A549 (cell line): ENCODE measurements at regions not wholly inside any gene's neighbourhood (a gene's known extent, or its start where the extent isn't known, plus 50 kb on each side); places are given as distances from the start of the nearest gene placed in this dataset.
"Not testable (repeated sequence)": the region's sequence is repeated elsewhere in the genome, so short reads cannot be mapped to it uniquely, and the experiment has no call there.

Source experiments
- ATAC-seq, 2 experiments: fragments of 200-7000 bp in 1 of 2; fragments of >200 bp in 1 of 2; cut with Nextera tagmentation in 1 of 2; cut with Tn5 transposase in 1 of 2; 3 replicates each; pipeline versions ENCODE4 v1.8.0 to v1.9.1; 2018 to 2020; ENCODE audit warnings: mild to moderate bottlenecking in 1 of 2, moderate library complexity in 1 of 2
- CTCF ChIA-PET: fragments of 300-600 bp; sonication (Branson Sonifier 250); formaldehyde crosslinking; extraction: SDS; loops from one replicate; lab custom pipeline; 2021; ENCODE audit warnings: antibody characterized with exemption, inconsistent platforms; lab: Yijun Ruan, JAX
- POLR2A ChIA-PET: fragments of 350-600 bp; formaldehyde crosslinking; extraction: SDS; loops from one replicate; lab custom pipeline; 2021; ENCODE audit warnings: antibody characterized with exemption, inconsistent platforms; lab: Yijun Ruan, JAX
- DNase-seq, 2 experiments: peaks; one replicate each; pipeline versions ENCODE4 v3.0.0 to v3.0.0-alpha.2; 2011 to 2016; ENCODE audit warnings: low read depth in 1 of 2, low spot score in 1 of 2
- FAIRE-seq: peaks from 2 replicates; lab custom pipeline; 2011; peaks lifted over from hg19 to GRCh38; lab: Jason Lieb, UNC
- H3K27ac ChIP-seq, 2 experiments: fragments of >200 bp; sonication (Bioruptor Twin); formaldehyde crosslinking; 3 replicates each; pipeline ENCODE4 v1.5.1; 2016 to 2017
- H3K4me1 ChIP-seq: fragments of >200 bp; sonication (Bioruptor Twin); formaldehyde crosslinking; 3 replicates; pipeline ENCODE4 v1.6.1; 2016
- H3K4me2 ChIP-seq: fragments of >200 bp; sonication (Bioruptor Twin); formaldehyde crosslinking; 3 replicates; pipeline ENCODE4 v1.6.1; 2016
- H3K4me3 ChIP-seq: fragments of >200 bp; sonication (Bioruptor Twin); formaldehyde crosslinking; 3 replicates; pipeline ENCODE4 v1.5.1; 2016
- H3K9me3 ChIP-seq: fragments of >200 bp; sonication (Bioruptor Twin); formaldehyde crosslinking; 3 replicates; pipeline ENCODE4 v1.6.1; 2016
- BCL3 ChIP-seq: fragments of >200 bp; sonication (Bioruptor Twin); formaldehyde crosslinking; IDR thresholded peaks from 3 replicates; pipeline ENCODE4 v1.6.1; 2016
- CBX2 ChIP-seq: fragments of 200-600 bp; sonication (generic); IDR thresholded peaks from 2 replicates; pipeline ENCODE4 v1.6.1; 2016; ENCODE audit warnings: low read depth, mild to moderate bottlenecking, borderline replicate concordance
- CEBPB ChIP-seq, 2 experiments: fragments of >200 bp in 1 of 2; sonication (Bioruptor Twin) in 1 of 2; formaldehyde crosslinking in 1 of 2; IDR thresholded peaks; 2 replicates each; pipeline ENCODE4 v1.6.1; 2012 to 2016
- CHD2 ChIP-seq: fragments of 150-350 bp; IDR thresholded peaks from 2 replicates; pipeline ENCODE4 v1.6.1; 2014; ENCODE audit warnings: low read length; ENCODE audit not compliant: partially characterized antibody
- E2F6 ChIP-seq: IDR thresholded peaks from 2 replicates; pipeline ENCODE4 v1.6.1; 2012; ENCODE audit warnings: low read depth, borderline replicate concordance
- EHMT2 ChIP-seq: fragments of 200-600 bp; sonication (generic); IDR thresholded peaks from 2 replicates; pipeline ENCODE4 v1.6.1; 2016; ENCODE audit warnings: antibody characterized with exemption, low read depth, mild to moderate bottlenecking, moderate library complexity
- ESRRA ChIP-seq: fragments of 150-350 bp; IDR thresholded peaks from 2 replicates; pipeline ENCODE4 v1.6.1; 2014; ENCODE audit warnings: mild to moderate bottlenecking, low read length, borderline replicate concordance
- FOXS1 ChIP-seq: fragments of 250-450 bp; sonication (Bioruptor Pico); IDR thresholded peaks from 2 replicates; pipeline ENCODE4 v1.5.0; 2020; ENCODE audit warnings: mild to moderate bottlenecking, moderate library complexity
- GATA3 ChIP-seq: IDR thresholded peaks from 2 replicates; pipeline ENCODE4 v1.6.1; 2012; ENCODE audit warnings: borderline replicate concordance
- HOXB13 ChIP-seq: fragments of 250-450 bp; sonication (Bioruptor Pico); IDR thresholded peaks from 2 replicates; pipeline ENCODE4 v1.5.0; 2020; ENCODE audit warnings: low read depth, mild to moderate bottlenecking, moderate library complexity
- HOXB5 ChIP-seq: fragments of 250-450 bp; sonication (Bioruptor Pico); IDR thresholded peaks from 2 replicates; pipeline ENCODE4 v1.5.0; 2020; ENCODE audit warnings: mild to moderate bottlenecking, moderate library complexity
- MAFK ChIP-seq: fragments of 450-650 bp; IDR thresholded peaks from 2 replicates; pipeline ENCODE4 v1.6.1; 2014; ENCODE audit not compliant: partially characterized antibody
- NPAS2 ChIP-seq: fragments of 250-450 bp; sonication (Bioruptor Pico); IDR thresholded peaks from 2 replicates; pipeline ENCODE4 v1.8.0; 2022; ENCODE audit warnings: mild to moderate bottlenecking, moderate library complexity, borderline replicate concordance
- NR3C1 ChIP-seq: fragments of >200 bp; sonication (Bioruptor Twin); formaldehyde crosslinking; IDR thresholded peaks from 3 replicates; pipeline ENCODE4 v1.6.1; 2017
- PBX3 ChIP-seq: IDR thresholded peaks from 2 replicates; pipeline ENCODE4 v1.6.1; 2012
- POLR2AphosphoS2 ChIP-seq: conservative IDR thresholded peaks from 2 replicates; pipeline ENCODE4 v1.6.1; 2012; ENCODE audit warnings: low read length, improper control_type of control experiment, inconsistent platforms
- RAD21 ChIP-seq, 2 experiments: fragments of >200 bp in 1 of 2; sonication (Bioruptor Twin) in 1 of 2; formaldehyde crosslinking in 1 of 2; IDR thresholded peaks in 1 of 2; conservative IDR thresholded peaks in 1 of 2; 2 replicates in 1 of 2; 3 replicates in 1 of 2; pipeline ENCODE4 v1.6.1; 2012 to 2018; ENCODE audit warnings: inconsistent platforms in 1 of 2
- TFCP2L1 ChIP-seq: fragments of 250-450 bp; sonication (Bioruptor Pico); IDR thresholded peaks from 2 replicates; pipeline ENCODE4 v1.5.0; 2021; ENCODE audit warnings: mild to moderate bottlenecking
- ZC3H11A ChIP-seq: fragments of 450-650 bp; IDR thresholded peaks from 2 replicates; pipeline ENCODE4 v1.6.1; 2014; ENCODE audit warnings: antibody characterized with exemption, mild to moderate bottlenecking
- ZFP36 ChIP-seq: fragments of 450-650 bp; IDR thresholded peaks from 2 replicates; pipeline ENCODE4 v1.6.1; 2014; ENCODE audit warnings: borderline replicate concordance; ENCODE audit not compliant: partially characterized antibody
- ZNF302 ChIP-seq: fragments of 250-450 bp; sonication (Bioruptor Pico); IDR thresholded peaks from 2 replicates; pipeline ENCODE4 v1.9.0; 2021; ENCODE audit warnings: inconsistent platforms, mild to moderate bottlenecking, moderate library complexity
- WGBS: methylation state at CpG from one replicate; pipeline ENCODE4 v1.1.6; 2017; ENCODE audit errors: missing lambda C conversion rate; 5-methylcytosine and 5-hydroxymethylcytosine counted together
- TF ChIP-seq, protein P1 (sequence below): fragments of 200-600 bp; sonication (generic); IDR thresholded peaks from 2 replicates; pipeline ENCODE4 v1.6.1; 2016; ENCODE audit warnings: antibody characterized with exemption, mild to moderate bottlenecking, moderate library complexity

DNA sequence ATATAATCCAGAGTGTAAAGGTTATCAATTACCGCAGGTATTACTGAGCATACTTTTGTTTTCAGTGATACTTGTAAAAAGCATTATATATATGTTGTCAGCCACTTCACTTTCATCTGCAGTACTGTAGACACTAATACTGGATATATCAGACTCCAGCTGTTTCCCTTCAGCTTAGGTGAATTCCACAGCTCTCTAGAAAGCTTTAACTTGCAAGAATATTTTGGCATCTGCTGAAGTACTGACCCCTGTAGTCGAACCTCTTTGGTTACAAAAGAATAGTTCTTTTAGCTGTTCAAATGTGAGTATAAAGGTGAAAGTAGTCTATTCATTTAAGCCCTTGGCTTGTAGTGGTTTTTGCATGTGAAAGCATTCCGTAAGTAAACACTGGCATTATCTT lies 1222.7 kb upstream of the TENM3 start:
- no peak for ATAC-seq
- ChIA-PET CTCF (no interaction called here), POLR2A (no interaction called here)
- Histone ChIP-seq H3K4me3 (no peak overlapping the region), H3K9me3 (no peaks in the 10 kb centered on the region), H3K27ac (no peak overlapping the region), H3K4me2 (no peak overlapping the region), H3K4me1 (no peaks in the 10 kb centered on the region)
- WGBS = 15% methylated on average over 3 of the region's 3 CpGs
- no peak for FAIRE-seq
- no peak for DNase-seq
- no peak for TF ChIP-seq CBX2
- no peak for TF ChIP-seq ESRRA
- no peak for TF ChIP-seq ZNF302 (CRISPR knock-in tag)
- no peak for TF ChIP-seq POLR2AphosphoS2
- TF ChIP-seq EHMT2 = no peak

- no peak overlapping the region for H3K27ac ChIP-seq
- FAIRE-seq (no peak), DNase-seq (no peak), ATAC-seq (no peak)
- ChIA-PET POLR2A (no interaction called here), CTCF (no interaction called here)
- no peak for TF ChIP-seq MAFK
- TF ChIP-seq RAD21 (conservative IDR thresholded peaks at IDR 0.05 in 1 of 2, IDR thresholded peaks at IDR 0.05 in 1 of 2) = no peak
- TF ChIP-seq HOXB13 (CRISPR knock-in tag) = no peak
- no peak for TF ChIP-seq FOXS1
- no peak for TF ChIP-seq BCL3
- no peak for TF ChIP-seq PBX3
- TF ChIP-seq TFCP2L1 (CRISPR knock-in tag) = no peak
- TF ChIP-seq, protein P1, sequence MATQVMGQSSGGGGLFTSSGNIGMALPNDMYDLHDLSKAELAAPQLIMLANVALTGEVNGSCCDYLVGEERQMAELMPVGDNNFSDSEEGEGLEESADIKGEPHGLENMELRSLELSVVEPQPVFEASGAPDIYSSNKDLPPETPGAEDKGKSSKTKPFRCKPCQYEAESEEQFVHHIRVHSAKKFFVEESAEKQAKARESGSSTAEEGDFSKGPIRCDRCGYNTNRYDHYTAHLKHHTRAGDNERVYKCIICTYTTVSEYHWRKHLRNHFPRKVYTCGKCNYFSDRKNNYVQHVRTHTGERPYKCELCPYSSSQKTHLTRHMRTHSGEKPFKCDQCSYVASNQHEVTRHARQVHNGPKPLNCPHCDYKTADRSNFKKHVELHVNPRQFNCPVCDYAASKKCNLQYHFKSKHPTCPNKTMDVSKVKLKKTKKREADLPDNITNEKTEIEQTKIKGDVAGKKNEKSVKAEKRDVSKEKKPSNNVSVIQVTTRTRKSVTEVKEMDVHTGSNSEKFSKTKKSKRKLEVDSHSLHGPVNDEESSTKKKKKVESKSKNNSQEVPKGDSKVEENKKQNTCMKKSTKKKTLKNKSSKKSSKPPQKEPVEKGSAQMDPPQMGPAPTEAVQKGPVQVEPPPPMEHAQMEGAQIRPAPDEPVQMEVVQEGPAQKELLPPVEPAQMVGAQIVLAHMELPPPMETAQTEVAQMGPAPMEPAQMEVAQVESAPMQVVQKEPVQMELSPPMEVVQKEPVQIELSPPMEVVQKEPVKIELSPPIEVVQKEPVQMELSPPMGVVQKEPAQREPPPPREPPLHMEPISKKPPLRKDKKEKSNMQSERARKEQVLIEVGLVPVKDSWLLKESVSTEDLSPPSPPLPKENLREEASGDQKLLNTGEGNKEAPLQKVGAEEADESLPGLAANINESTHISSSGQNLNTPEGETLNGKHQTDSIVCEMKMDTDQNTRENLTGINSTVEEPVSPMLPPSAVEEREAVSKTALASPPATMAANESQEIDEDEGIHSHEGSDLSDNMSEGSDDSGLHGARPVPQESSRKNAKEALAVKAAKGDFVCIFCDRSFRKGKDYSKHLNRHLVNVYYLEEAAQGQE = no peak
- TF ChIP-seq HOXB5 (CRISPR knock-in tag) = no peak
- no peak for TF ChIP-seq EHMT2
- TF ChIP-seq ZFP36 = no peak
- TF ChIP-seq POLR2AphosphoS2 = no peak
- no peak for TF ChIP-seq CEBPB (IDR thresholded peaks at IDR 0.05)
- no peak for TF ChIP-seq NPAS2 (CRISPR knock-in tag)
- no peak for TF ChIP-seq GATA3
- no peak for TF ChIP-seq E2F6
- no peak for TF ChIP-seq ZC3H11A
- no peak for TF ChIP-seq CHD2
- TF ChIP-seq NR3C1 = no peak
- 38% methylated on average over 1 of the region's 1 CpG for WGBS
- no peaks in the 10 kb centered on the region for H3K9me3 ChIP-seq
- no peaks in the 10 kb centered on the region for H3K4me1 ChIP-seq
- H3K4me3 ChIP-seq = no peak overlapping the region
- H3K4me2 ChIP-seq = no peak overlapping the region
Observed at GRCh38 chr4:181021213-181021612, 1222.0 kb upstream of the TENM3 start.

- H3K27ac ChIP-seq, DNase-seq, FAIRE-seq, H3K4me2 ChIP-seq, CTCF ChIA-PET, H3K9me3 ChIP-seq, POLR2A ChIA-PET, H3K4me3 ChIP-seq, ATAC-seq, H3K4me1 ChIP-seq: not testable (repeated sequence)
- 6% methylated on average over 11 of the region's 14 CpGs for WGBS
Observed at GRCh38 chr4:181030135-181030921, 1212.9 kb upstream of the TENM3 start.
